Activated CD4-positive, alpha-beta T cell treated with anti-CD3 and anti-CD28 coated beads, Interleukin-2, amount 50 U/mL, for 4 hours (primary cell): ENCODE measurements at regions not wholly inside any gene's neighbourhood (a gene's known extent, or its start where the extent isn't known, plus 50 kb on each side); places are given as distances from the start of the nearest gene placed in this dataset.

Experiments
- DNase-seq, 2 experiments: peaks; one replicate each; pipeline ENCODE4 v3.0.0-alpha.2; 2020

- no peak for DNase-seq
These were observed 125.6 kb upstream of the TMEM106B start for GRCh38 chr7:12085516-12085915.

DNA sequence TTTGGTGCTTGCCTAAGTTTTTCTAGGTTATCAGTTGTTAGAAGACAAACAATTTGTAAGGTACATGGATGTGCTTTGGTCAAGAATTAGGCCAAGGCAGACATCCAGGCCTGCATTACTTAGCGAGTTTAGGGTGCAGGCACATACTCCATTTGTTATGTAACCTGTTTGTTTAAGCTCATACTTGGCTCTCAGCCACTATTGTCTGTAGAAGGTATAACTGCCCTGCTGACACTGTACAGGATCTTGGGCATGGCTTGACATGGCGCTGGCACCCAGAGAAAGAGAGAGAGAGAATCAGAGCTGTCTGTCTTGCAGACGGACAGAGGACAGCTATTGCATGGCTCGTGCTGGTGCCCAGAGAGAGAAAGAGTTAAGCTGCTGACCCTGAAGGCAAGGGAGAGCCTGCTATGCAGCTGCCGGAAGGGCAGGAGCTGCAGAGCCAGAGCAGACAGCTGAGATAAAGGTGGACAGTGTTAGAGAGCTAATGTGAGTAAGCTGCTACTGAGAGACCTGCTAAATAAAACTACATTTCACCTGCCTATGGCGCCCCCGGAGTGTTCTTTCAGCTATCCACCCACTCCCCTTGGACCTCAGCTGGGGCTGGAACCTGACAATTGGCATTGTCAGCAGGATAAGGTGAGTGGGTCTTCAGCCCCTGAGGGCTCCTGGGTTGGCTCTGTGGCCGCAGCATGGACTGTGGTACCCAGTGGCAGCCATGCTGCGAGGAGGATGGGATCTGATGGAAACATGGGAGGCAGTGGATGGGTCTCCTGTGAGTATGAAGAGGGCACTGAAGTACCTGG, 120.9 kb upstream of the TMEM106B start:
- DNase-seq, result no peak

DNA sequence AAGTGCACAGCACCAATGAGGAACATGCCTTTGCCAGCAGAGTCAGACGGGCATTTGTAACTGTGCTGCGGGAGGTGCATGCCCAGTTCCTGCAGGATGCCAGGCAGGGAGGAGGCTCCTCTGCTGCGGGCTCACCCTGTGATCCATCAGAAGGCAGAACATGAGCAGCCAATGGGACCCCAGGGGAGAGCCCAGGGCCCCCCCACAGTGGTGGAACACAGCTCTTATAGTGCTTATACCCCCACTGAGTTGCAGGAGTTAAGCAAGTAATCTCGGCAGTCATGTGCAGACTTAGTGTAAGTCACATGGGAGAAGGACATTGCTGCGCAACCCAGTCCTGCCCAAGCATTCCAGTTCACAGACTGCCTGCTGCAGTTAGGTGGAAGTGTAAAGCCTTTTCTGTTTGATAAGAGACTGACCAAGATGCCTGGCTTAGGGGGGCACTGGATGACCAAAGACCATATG, 120.3 kb upstream of the TMEM106B start:
- DNase-seq, result no peak

DNA sequence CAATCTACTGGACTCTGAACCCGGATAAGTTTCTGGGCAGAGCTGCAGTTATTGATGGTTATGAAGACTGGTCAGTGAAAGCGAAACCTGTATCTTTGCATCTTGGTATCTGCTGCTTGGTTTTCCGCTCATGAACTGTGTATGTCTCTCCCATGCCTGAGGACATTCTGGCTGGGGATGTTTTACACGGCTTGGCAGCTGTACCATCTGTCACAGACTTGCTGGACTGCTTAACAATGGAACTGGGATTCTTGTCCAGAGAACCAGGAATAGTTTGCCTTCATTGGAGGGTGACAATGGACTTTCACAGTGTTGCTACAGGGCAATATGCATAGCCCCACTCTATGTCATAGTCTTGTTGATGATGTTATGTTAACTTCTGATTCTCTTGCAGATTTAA, 119.9 kb upstream of the TMEM106B start:
- no peak for DNase-seq

GRCh38 chr7:12092499-12093130, 118.5 kb upstream of the TMEM106B start:
- no peak for DNase-seq

- no peak for DNase-seq
These were observed 117.7 kb upstream of the TMEM106B start for GRCh38 chr7:12093365-12093764.

- DNase-seq, result no peak
These were observed 116.7 kb upstream of the TMEM106B start for GRCh38 chr7:12094365-12094921.

- DNase-seq, result no peak
These were observed 109.0 kb upstream of the TMEM106B start for GRCh38 chr7:12102126-12102525.

DNA sequence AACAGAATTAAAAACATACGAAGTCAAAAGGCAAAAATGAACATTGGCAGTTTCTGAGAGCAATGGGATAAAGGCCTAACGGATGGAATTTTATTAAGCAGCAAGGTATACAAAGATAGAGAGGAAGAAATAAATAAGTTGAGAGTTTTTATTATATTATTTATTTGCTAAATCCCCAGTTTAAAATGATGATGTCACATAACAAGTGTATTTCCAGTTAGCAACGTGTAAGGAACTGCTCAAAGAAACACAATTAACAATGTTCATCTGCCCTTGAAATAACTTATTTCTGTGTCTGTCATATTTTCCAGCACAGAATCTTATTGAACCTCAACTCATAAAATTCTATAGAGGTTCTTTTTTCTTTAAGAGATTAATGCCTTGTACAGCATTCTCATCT, 108.6 kb upstream of the TMEM106B start:
- no peak for DNase-seq

- no peak for DNase-seq
These were observed 107.1 kb upstream of the TMEM106B start for GRCh38 chr7:12103948-12104347.

DNA sequence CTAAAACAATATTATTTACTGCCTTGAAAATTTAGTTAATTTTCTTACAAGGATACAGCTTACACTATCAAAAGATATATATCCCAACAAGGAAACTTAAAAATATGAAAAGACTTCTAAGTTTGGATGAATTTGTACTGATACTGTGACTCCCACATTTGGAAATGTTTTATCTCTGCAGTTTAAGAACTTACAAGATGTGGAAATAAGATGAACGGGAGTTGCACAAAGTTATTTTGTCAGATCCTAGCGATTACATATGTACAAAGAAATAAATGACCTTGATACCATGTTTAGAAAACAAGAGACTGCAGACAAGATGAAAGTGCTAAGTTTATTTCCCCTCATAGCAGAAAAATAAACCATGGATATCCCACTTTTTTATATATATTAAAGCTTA, 103.7 kb upstream of the TMEM106B start:
- no peak for DNase-seq

- DNase-seq, result no peak
These were observed 103.2 kb upstream of the TMEM106B start for GRCh38 chr7:12107841-12108254.

DNA sequence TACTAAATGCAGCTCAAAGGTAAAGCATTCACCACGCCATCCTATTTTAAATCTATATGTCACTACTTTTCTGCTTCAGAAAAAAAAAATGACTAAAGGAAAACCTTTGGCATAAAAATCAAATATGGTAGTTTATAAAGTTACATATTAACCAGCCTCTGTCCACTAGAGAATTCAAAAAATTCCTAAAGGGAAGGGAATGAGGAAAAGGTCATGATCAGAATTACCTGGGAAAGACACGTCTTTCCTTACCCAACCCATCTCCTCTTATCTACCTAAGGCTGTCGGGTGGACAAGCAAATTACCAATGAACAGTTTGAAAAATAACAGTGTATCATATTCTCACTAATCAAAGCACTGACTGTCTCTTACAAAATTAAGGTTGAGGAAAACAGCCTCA, 100.7 kb upstream of the TMEM106B start:
- DNase-seq, result no peak

- peak in 1 of 2 experiments; percentile 0 for DNase-seq
These were observed 99.4 kb upstream of the TMEM106B start for GRCh38 chr7:12111422-12112405.

DNA sequence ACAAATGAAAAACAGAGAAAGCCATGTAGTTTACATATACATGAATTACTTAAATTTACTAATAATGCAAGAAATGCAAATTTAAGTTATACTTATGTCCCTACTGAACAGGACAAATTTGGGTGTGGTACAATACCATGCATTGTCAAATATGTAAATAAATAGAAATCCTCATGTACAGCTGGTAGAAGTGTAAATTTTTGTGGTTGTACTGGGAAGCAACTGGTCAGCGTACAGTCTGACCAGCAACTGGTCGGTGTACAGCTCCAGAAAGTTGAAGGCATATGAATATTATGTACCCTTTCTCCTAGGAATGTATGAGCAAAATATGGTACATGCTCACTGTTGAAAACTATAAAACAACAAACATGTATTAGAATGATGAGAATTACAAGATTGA, 93.9 kb upstream of the TMEM106B start:
- no peak for DNase-seq

DNA sequence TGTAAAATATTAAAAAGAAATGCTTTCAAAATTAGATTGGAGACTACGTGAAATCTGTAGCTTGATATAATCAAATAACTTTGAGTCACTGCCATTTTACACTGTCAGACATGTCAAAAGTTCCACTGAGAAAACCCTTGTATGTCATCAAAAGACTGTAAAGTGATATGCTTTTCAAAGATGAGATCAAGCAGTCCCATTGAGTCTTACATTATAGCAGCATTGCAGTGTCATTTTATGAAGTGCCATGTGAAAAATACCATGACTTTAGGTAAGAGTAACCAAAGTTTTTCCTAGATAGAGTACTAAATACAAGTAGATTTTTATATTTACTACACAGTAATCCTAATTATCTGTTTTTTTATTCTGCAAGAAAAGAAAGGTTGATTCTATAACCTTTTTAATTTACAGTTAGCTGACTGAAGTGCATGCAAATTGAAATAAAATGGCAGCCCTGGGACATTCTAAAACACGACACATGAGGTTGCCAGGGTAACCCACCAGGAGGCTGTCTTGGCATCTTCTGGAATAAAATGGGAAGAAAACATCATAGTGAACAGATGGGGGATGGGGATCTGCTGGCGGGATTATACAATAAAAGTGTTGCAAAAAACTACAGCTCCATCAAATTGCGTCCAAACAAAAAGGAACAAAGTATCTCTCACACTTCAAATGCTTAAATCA, 91.3 kb upstream of the TMEM106B start:
- DNase-seq, result no peak

- no peak for DNase-seq
These were observed 90.5 kb upstream of the TMEM106B start for GRCh38 chr7:12120632-12121031.

DNA sequence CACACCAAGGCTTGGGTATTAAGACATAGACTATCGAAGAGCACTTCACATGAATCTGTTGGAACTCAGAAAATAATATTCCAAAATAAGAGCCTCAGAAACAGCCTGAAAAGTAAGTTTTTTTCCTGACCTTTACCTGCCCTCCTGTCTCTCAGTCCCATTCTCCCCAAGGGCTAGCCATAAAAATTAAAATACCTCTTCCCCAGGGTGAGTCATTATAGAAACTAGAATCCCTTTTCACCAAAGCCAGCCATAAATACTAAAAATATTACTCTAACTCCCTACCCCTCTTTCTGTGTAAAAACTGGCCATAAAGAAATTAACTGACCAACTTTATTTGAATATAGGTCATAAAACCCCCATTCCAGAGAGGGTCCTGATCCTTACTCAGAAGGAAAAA, 87.9 kb upstream of the TMEM106B start:
- DNase-seq, result no peak

DNA sequence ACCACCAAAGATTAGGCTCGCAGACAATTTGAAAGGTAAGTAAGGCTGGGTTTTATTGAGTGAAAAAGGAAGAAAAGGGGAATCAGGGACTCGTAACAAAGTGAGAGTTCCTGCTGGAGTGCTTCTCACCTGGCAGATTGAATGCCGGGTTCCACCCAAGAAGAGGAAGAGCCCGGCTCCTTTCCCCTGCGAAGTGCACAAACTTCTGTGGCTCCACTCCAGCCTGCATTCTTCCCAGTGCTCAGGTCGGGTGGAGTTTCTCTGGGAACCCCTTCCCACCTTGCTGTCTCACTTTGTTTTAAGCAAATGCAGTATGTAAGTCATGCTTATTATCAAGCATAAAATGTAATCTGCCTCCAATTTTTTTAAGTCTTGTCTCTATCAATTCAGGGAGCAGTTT, 87.1 kb upstream of the TMEM106B start:
- DNase-seq, result no peak

DNA sequence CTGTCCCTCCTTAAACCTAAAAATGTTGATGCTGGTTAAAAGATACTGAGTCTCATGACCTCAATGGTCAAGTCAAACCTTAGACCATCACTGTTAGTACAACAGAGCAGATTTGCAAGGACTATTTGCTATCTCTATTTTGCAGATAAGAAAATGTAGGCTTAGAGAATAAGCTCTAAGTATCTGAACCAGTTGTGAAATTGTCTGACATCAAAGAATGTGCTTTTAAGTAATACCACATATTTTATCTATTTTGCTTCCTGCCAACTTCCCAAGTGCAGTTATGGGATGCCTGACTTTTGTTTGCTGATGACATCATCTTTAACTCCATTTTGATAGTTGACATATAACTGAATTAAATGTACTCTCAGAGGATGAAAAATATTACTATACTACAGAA, 83.6 kb upstream of the TMEM106B start:
- DNase-seq, result no peak

DNA sequence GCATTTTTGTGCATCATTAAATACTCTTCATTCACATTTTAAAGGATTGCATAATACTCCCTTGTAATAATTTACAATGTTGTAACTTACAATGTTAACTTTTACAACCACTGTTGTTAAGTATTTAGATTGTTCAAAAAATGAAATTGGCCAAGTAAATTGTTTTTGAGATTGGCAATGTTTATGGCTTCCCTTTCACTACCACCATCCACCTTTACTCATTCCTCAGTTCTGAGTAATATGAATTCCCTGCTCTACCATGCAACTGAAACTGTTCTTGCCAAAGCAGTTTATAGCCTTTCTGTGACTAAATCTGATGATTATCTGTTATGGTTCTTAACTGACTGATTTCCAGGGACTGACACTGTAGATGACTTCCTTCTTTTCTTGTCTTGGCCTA, 80.5 kb upstream of the TMEM106B start:
- DNase-seq, result no peak

- DNase-seq, result no peak
These were observed 80.0 kb upstream of the TMEM106B start for GRCh38 chr7:12131122-12131521.
